GM21619 (cell line): ENCODE measurements at regions not wholly inside any gene's neighbourhood (a gene's known extent, or its start where the extent isn't known, plus 50 kb on each side); places are given as distances from the start of the nearest gene placed in this dataset.
"Not testable (repeated sequence)": the region's sequence is repeated elsewhere in the genome, so short reads cannot be mapped to it uniquely, and the experiment has no call there.

ENCODE experiments used
- ATAC-seq: cut with Tn5 transposase; IDR thresholded peaks from one replicate; pipeline ENCODE4 v1.9.1; 2021; ENCODE audit not compliant: unreplicated experiment

- ATAC-seq = no peak
Observed at GRCh38 chr9:88917375-88917774, 73.9 kb upstream of the S1PR3 start.

DNA sequence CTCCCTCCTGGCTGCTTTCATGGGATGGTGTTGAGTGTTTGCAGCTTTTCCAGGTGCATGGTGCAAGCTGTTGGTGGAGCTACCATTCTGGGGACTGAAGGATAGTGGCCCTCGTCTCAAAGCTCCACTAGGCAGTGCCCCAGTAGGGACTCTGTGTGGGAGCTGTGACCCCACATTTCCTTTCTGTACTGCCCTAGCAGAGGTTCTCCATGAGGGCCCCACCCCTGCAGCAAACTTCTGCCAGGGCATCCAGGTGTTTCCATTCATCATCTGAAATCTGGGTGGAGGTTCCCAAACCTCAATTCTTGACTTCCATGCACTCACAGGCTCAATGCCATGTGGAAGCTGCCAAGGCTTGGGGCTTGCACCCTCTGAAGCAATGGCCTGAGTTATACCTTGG, 72.7 kb upstream of the S1PR3 start:
- not testable (repeated sequence) for ATAC-seq

DNA sequence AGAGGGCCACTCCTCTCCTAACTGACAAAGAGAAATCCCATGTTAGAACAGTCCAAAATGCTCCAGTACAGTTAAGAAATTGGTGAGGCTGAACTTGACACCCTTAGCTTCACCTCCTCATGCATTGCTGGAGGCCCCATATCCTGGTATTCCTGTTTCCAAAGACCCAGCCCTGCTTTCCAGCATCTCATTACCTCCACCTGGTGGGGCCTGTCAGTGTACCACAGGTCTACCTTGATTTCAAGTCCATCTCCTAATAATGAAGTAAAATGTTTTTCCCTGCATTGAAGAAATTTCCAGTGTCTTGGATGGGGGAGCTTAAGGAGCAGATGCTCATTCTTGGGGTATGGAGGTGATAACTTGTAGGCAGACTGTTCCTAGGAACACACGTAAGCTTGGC, 70.6 kb upstream of the S1PR3 start:
- ATAC-seq = no peak

GRCh38 chr9:88922091-88922490, 69.2 kb upstream of the S1PR3 start:
- no peak for ATAC-seq

DNA sequence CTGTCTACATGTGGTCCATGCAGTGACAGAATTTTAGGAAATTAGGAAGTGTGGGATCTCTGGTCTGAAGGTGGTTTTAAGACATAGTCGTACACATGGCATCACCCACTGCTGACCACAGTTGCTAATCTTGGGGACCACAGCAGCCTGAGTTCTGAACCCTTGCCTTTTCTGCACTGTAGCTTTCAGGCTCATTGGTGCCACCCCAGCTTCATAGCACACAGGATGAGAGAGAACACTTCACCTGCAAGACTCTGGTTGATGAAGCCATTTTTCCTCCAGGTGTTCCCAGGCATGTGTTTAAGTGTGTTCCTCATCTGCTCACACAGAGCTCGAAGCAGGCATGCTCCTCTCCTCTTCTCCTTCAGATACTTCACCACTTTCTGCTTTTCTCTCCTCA, 68.2 kb upstream of the S1PR3 start:
- no peak for ATAC-seq

GRCh38 chr9:88923653-88924288, 67.5 kb upstream of the S1PR3 start:
- ATAC-seq = no peak

DNA sequence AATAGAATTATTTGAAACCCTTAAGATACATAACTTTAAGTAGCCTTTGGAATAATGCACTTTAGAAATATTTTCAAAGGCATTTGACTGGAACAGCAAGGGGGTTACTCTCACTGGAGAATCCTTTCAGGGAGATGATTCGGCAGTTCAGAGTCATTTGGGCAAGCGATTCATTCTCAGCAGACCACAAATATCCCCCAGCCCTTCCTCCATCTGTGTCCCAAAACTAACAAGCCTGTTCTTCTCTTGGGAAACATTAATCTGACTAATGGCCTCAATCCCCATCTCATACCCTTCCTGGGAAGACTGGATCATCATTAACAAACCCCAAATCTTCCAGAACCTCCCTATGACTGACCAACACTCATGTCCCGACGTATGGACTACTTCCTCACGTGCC, 65.8 kb upstream of the S1PR3 start:
- no peak for ATAC-seq

DNA sequence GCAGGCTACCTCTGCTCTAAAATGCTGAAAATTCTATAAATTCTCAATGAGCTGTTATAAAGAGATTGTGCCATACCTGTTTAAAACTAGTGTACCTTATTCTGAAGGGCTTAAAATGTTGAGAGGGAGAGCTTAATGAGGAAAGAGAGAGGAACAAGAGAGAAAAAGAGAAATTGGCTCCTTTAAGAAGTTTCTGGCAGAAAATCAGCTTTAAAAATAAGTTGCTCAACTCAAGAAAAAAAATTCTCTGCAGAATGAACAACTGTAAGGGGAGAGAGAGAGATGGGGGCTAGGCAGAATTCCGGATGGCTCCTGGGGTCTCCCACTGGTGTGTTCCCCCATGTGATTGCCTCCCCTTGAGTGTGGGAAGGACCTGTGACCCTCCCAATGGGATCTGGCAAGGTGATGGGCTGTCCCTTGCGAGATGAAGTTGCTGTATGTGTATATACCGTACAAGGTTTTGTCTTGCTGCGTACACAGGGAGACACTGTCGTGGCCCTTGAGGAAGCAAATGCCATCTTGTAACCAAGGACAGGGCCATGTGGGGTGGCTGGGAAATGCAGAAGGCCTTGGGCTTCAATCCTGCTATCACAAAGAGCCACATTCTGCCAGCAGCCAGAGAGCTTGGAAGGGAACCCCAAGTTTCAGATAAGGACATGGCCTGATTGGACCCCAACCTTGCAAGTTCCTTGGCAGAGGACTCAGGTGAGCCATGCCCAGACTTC, 64.3 kb upstream of the S1PR3 start:
- ATAC-seq = no peak

GRCh38 chr9:88927510-88927909, 63.8 kb upstream of the S1PR3 start:
- peak; percentile 58 for ATAC-seq

- ATAC-seq = no peak
Observed at GRCh38 chr9:88930716-88931115, 60.6 kb upstream of the S1PR3 start.

DNA sequence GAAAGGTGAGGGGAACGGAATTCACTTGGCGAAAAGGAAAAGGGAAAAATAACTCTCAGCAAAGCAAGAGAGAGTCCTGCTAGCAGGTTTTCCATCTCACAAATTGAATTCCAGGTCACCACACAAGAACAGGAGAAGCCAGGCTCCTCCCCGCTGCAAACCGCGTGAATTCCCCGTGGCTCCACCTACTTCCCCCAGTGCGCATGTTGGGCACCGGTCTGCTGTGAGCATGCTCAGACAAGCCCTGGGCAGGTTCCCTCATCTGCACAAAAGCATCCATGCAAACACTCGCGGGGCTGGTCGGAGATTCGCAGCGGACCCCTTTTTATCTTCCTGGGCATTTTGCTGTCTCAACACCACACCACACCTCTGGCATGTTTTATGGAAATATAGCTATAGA, 58.5 kb upstream of the S1PR3 start:
- ATAC-seq = no peak

GRCh38 chr9:88933607-88934379, 57.5 kb upstream of the S1PR3 start:
- no peak for ATAC-seq

DNA sequence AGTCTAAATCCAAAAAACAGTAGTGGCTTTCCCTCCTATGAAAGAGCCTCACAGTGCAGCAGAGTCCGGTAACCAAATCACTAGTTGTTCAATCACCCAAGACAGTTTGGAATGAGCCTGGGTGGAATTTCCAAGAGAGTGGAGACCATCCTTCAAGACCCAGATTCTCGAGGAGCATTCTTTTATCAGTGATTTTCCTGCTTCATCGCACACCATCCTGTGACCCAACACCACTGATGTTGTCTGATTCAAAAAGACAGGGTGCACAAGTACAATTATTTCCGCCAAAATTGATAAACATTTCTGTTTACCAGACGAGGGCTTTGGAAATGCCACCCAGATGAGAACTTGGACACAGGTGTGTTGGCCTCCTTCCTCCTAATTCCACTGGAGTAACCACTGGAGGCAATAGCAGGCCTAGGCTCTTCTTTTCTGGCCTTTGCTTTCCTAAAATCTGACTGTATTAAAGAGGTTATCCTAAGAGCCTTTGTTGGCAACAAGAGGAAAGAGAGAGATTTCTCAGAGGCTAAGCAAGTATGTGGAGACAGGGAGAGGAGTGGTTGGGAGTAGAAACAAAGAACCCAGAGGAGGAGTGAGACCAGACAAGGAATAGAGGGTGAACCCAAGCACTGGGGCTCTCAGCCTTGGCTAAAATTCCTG, 56.3 kb upstream of the S1PR3 start:
- no peak for ATAC-seq

DNA sequence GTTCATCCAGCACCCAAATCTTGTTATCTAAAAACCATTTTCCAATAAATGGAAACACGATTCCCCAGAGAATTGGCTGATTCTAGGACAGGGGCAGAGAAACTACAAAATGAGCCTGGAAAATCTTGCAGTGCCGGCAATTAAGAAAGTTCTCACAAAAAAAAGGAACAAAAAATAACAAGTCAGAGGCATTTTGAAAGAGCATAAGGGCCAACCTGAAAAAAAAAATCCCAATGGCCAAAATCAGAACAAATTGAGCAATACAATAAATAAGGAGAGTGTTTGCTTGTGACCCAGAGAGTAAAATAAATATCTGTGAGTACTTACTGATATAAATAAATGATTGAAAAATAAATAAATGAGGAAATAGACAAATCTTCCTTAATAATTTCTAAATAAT, 55.1 kb upstream of the S1PR3 start:
- ATAC-seq = no peak

DNA sequence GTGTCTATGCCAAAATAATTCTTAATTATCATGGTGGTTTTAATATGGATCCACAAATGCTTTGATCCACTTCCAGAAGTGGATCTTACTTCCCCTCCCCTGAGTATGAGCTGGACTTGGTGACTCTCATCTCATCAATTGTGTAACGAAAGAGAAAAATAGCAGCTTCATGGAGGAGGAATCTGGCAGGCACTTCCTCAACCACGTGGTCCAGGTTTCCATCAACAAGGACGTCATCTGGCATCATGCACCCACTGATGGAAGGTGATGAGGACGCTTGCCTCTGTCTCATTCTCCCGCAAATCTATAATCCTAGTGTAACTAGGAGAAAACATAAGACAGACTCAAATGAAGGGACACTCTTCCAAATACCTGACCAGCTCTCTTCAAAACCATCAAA, 54.6 kb upstream of the S1PR3 start:
- no peak for ATAC-seq

- no peak for ATAC-seq
Observed at GRCh38 chr9:88937248-88937647, 54.0 kb upstream of the S1PR3 start.

DNA sequence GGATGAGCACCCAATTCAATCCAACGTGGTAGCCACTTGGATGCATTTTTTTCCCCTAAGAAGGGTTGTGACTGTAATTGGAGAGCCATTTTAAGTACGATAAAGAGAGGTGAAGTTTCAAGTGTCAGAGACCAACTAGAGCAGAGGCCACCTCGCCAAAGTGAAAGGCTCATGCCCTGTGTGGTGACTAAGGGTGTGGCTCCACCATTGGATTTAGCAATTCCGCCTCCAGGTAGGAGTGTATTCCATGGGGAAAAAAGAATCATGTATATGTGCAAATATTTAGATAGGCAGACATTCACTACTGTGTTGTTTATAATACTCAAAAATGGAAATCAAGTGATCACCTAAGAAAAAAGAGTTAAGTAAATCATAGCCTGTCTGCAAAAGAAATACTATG, 53.1 kb upstream of the S1PR3 start:
- ATAC-seq = no peak
